GM12878 (cell line): ENCODE measurements at regions not wholly inside any gene's neighbourhood (a gene's known extent, or its start where the extent isn't known, plus 50 kb on each side); places are given as distances from the start of the nearest gene placed in this dataset.

Experiments used
- CREB1 ChIP-seq: IDR thresholded peaks from 2 replicates; pipeline ENCODE4 v1.6.1; 2012; ENCODE audit warnings: low read depth, mild to moderate bottlenecking, inconsistent platforms
- CTCF ChIP-seq, 3 experiments: IDR thresholded peaks in 2 of 3; conservative IDR thresholded peaks in 1 of 3; 2 replicates each; pipeline ENCODE4 v1.5.1; 2011; ENCODE audit warnings: low read depth in 3 of 3, low read length in 3 of 3, mild to moderate bottlenecking in 3 of 3, control low read depth in 2 of 3, moderate library complexity in 2 of 3, inconsistent platforms in 1 of 3, mixed read lengths in 1 of 3; ENCODE audit not compliant: control insufficient read depth in 2 of 3, insufficient read depth in 1 of 3; ENCODE audit errors: extremely low read depth in 1 of 3
- CUX1 ChIP-seq: IDR thresholded peaks from 2 replicates; pipeline ENCODE4 v1.6.1; 2012; ENCODE audit warnings: improper control_type of control experiment, low read depth, low read length; ENCODE audit not compliant: insufficient replicate concordance
- E2F8 ChIP-seq: fragments of 450-650 bp; IDR thresholded peaks from 2 replicates; pipeline ENCODE4 v1.6.1; 2018; ENCODE audit warnings: mild to moderate bottlenecking, low read depth, moderate library complexity; ENCODE audit not compliant: partially characterized antibody
- GABPA ChIP-seq: IDR thresholded peaks from 2 replicates; pipeline ENCODE4 v1.6.1; 2014; ENCODE audit warnings: antibody characterized with exemption, low read depth, mild to moderate bottlenecking, inconsistent platforms
- NR2C2 ChIP-seq: IDR thresholded peaks from 2 replicates; pipeline ENCODE4 v1.6.1; 2011; ENCODE audit warnings: borderline replicate concordance, low read depth; ENCODE audit not compliant: control insufficient read depth, insufficient read length
- POLR2A ChIP-seq: IDR thresholded peaks from 2 replicates; pipeline ENCODE4 v1.6.1; 2011; ENCODE audit warnings: low read depth, mild to moderate bottlenecking, low read length
- REST ChIP-seq: IDR thresholded peaks from 2 replicates; pipeline ENCODE4 v1.6.1; 2012; ENCODE audit warnings: mild to moderate bottlenecking, low read depth, low read length
- RFX5 ChIP-seq: IDR thresholded peaks from 2 replicates; pipeline ENCODE4 v1.6.1; 2011; ENCODE audit warnings: low read depth, low read length, improper control_type of control experiment
- USF2 ChIP-seq: IDR thresholded peaks from 2 replicates; pipeline ENCODE4 v1.6.1; 2011; ENCODE audit warnings: low read depth, low read length, improper control_type of control experiment, borderline replicate concordance
- ZBTB40 ChIP-seq: fragments of 450-650 bp; IDR thresholded peaks from 2 replicates; pipeline ENCODE4 v1.6.1; 2016; ENCODE audit warnings: mild to moderate bottlenecking, moderate library complexity, borderline replicate concordance

- TF ChIP-seq CTCF (IDR thresholded peaks at IDR 0.05 in 2 of 3, conservative IDR thresholded peaks at IDR 0.05 in 1 of 3; ENCODE audit: control insufficient read depth in 2 of 3, extremely low read depth in 1 of 3, insufficient read depth in 1 of 3, low read depth in 3 of 3, low read length in 3 of 3) (no peak), E2F8 (no peak), CUX1 (no peak), GABPA (no peak), RFX5 (no peak), CREB1 (no peak), POLR2A (no peak), USF2 (no peak), REST (no peak), NR2C2 (no peak), ZBTB40 (no peak)
These were observed 122.1 kb upstream of the KAZN start for GRCh38 chr1:14476170-14476955.
